Activated CD4-positive, alpha-beta memory T cell treated with anti-CD3 and anti-CD28 coated beads for 36 hours (primary cell): ENCODE measurements at regions not wholly inside any gene's neighbourhood (a gene's known extent, or its start where the extent isn't known, plus 50 kb on each side); places are given as distances from the start of the nearest gene placed in this dataset.
A peak's percentile ranks its signal among the peaks of the same experiment; 100 is the strongest.

ENCODE experiments used
- CTCF ChIA-PET: fragments of 350-600 bp; sonication (Branson Sonifier 250); formaldehyde crosslinking; loops from one replicate; lab custom pipeline; 2021; ENCODE audit warnings: antibody characterized with exemption, inconsistent platforms; lab: Charles Lee
- POLR2A ChIA-PET: fragments of 350-600 bp; sonication (Branson Sonifier 250); formaldehyde crosslinking; loops from one replicate; lab custom pipeline; 2021; ENCODE audit warnings: antibody characterized with exemption; lab: Charles Lee
- DNase-seq: peaks from one replicate; pipeline ENCODE4 v3.0.0-alpha.2; 2020
- H3K27ac Mint-ChIP-seq: one replicate; pipeline ENCODE4 v1.8.0; 2021; ENCODE audit warnings: mixed read lengths
- H3K27me3 Mint-ChIP-seq: one replicate; pipeline ENCODE4 v1.8.0; 2021; ENCODE audit warnings: mixed read lengths
- H3K36me3 Mint-ChIP-seq: one replicate; pipeline ENCODE4 v1.8.0; 2021; ENCODE audit warnings: mixed read lengths
- H3K4me1 Mint-ChIP-seq: one replicate; pipeline ENCODE4 v1.8.0; 2021; ENCODE audit warnings: low read depth, mixed read lengths
- H3K4me3 Mint-ChIP-seq: one replicate; pipeline ENCODE4 v1.8.0; 2021; ENCODE audit warnings: mild to moderate bottlenecking, mixed read lengths
- H3K9me3 Mint-ChIP-seq: one replicate; pipeline ENCODE4 v1.8.0; 2021; ENCODE audit warnings: mixed read lengths
- intact Hi-C: fragments of 100-400 bp; cut with micrococcal nuclease; formaldehyde crosslinking; loops from one replicate; pipeline ENCODE4 v1.15.1; 2023

GRCh38 chr5:141758310-141758998, 76.4 kb upstream of the ARAP3 start:
- CTCF ChIA-PET: interaction anchor here (1.5 to 1.6 kb wide), 3 partner anchors 56 to 119 kb away, joined by 3 to 6 read pairs (median 5); no protein-coding TSS in a partner anchor

GRCh38 chr5:141757402-141757801, 75.4 kb upstream of the ARAP3 start:
- intact Hi-C loops: no loop called here
- DNase-seq: no peak
- POLR2A ChIA-PET: no interaction called here
- H3K27me3 Mint-ChIP-seq: peaks cover 51% of the 10 kb centered on the region
- H3K4me3 Mint-ChIP-seq: no peak overlapping the region
- H3K4me1 Mint-ChIP-seq: peaks cover 5% of the 10 kb centered on the region
- H3K36me3 Mint-ChIP-seq: no peaks in the 10 kb centered on the region
- H3K9me3 Mint-ChIP-seq: no peaks in the 10 kb centered on the region
- CTCF ChIA-PET: interaction anchor here (1.5 to 1.6 kb wide), 3 partner anchors 57 to 120 kb away, joined by 3 to 6 read pairs (median 5); no protein-coding TSS in a partner anchor
- no peak overlapping the region for H3K27ac Mint-ChIP-seq

More at GRCh38 chr5:141758310-141758998, 76.4 kb upstream of the ARAP3 start:
- H3K4me3 Mint-ChIP-seq: no peak overlapping the region
- H3K36me3 Mint-ChIP-seq: no peaks in the 10 kb centered on the region
- peaks cover 49% of the 10 kb centered on the region for H3K27me3 Mint-ChIP-seq
- no peak for DNase-seq
- peaks cover 5% of the 10 kb centered on the region for H3K4me1 Mint-ChIP-seq
- no peak overlapping the region for H3K27ac Mint-ChIP-seq
- POLR2A ChIA-PET: no interaction called here
- H3K9me3 Mint-ChIP-seq: no peaks in the 10 kb centered on the region
- intact Hi-C loops: no loop called here

GRCh38 chr5:141756196-141756595, 74.2 kb upstream of the ARAP3 start:
- ChIA-PET CTCF (interaction anchor here (1.5 kb wide), 1 partner anchor 123 kb away, joined by 7 read pairs; no protein-coding TSS in a partner anchor), POLR2A (no interaction called here)
- no peaks in the 10 kb centered on the region for H3K36me3 Mint-ChIP-seq
- no peaks in the 10 kb centered on the region for H3K9me3 Mint-ChIP-seq
- no peak overlapping the region for H3K27ac Mint-ChIP-seq
- no peak for DNase-seq
- H3K27me3 Mint-ChIP-seq: peaks cover 54% of the 10 kb centered on the region
- peaks cover 5% of the 10 kb centered on the region for H3K4me1 Mint-ChIP-seq
- intact Hi-C loops: no loop called here
- H3K4me3 Mint-ChIP-seq: no peak overlapping the region

GRCh38 chr5:141753971-141754713, 72.1 kb upstream of the ARAP3 start:
- Mint-ChIP-seq H3K4me3 (no peak overlapping the region), H3K4me1 (peaks cover 5% of the 10 kb centered on the region), H3K36me3 (no peaks in the 10 kb centered on the region), H3K9me3 (no peaks in the 10 kb centered on the region), H3K27me3 (peaks cover 48% of the 10 kb centered on the region), H3K27ac (no peak overlapping the region)
- ChIA-PET CTCF (interaction anchor here (1.0 kb wide), 1 partner anchor 53 kb away, joined by 3 read pairs; no protein-coding TSS in a partner anchor), POLR2A (no interaction called here)
- intact Hi-C loops: no loop called here
- DNase-seq: peak; percentile 41

- ChIA-PET CTCF (interaction anchor here (1.0 kb wide), 1 partner anchor 126 kb away, joined by 3 read pairs; no protein-coding TSS in a partner anchor), POLR2A (no interaction called here)
- H3K4me3 Mint-ChIP-seq: no peak overlapping the region
- no peak for DNase-seq
- no peak overlapping the region for H3K27ac Mint-ChIP-seq
- no peaks in the 10 kb centered on the region for H3K36me3 Mint-ChIP-seq
- intact Hi-C loops: no loop called here
- no peaks in the 10 kb centered on the region for H3K9me3 Mint-ChIP-seq
- peaks cover 46% of the 10 kb centered on the region for H3K27me3 Mint-ChIP-seq
- peaks cover 3% of the 10 kb centered on the region for H3K4me1 Mint-ChIP-seq
Measured at GRCh38 chr5:141753143-141753970, 71.3 kb upstream of the ARAP3 start.

GRCh38 chr5:141747152-141748141, 65.4 kb upstream of the ARAP3 start:
- ChIA-PET CTCF (no interaction called here), POLR2A (no interaction called here)
- Mint-ChIP-seq H3K9me3 (no peaks in the 10 kb centered on the region), H3K4me3 (no peak overlapping the region), H3K4me1 (no peaks in the 10 kb centered on the region), H3K27me3 (peaks cover 25% of the 10 kb centered on the region), H3K36me3 (no peaks in the 10 kb centered on the region), H3K27ac (no peak overlapping the region)
- intact Hi-C loops: no loop called here
- DNase-seq: no peak

- no peaks in the 10 kb centered on the region for H3K9me3 Mint-ChIP-seq
- H3K36me3 Mint-ChIP-seq: no peaks in the 10 kb centered on the region
- DNase-seq: no peak
- intact Hi-C loops: no loop called here
- ChIA-PET CTCF (no interaction called here), POLR2A (no interaction called here)
- H3K27ac Mint-ChIP-seq: no peak overlapping the region
- H3K4me3 Mint-ChIP-seq: no peak overlapping the region
- peaks cover 20% of the 10 kb centered on the region for H3K27me3 Mint-ChIP-seq
- no peaks in the 10 kb centered on the region for H3K4me1 Mint-ChIP-seq
Measured at GRCh38 chr5:141746395-141746794, 64.4 kb upstream of the ARAP3 start.

GRCh38 chr5:141745390-141745789, 63.4 kb upstream of the ARAP3 start:
- no peak for DNase-seq
- no peak overlapping the region for H3K4me3 Mint-ChIP-seq
- CTCF ChIA-PET: no interaction called here
- H3K27me3 Mint-ChIP-seq: peaks cover 21% of the 10 kb centered on the region
- no peaks in the 10 kb centered on the region for H3K4me1 Mint-ChIP-seq
- H3K27ac Mint-ChIP-seq: no peak overlapping the region
- no peaks in the 10 kb centered on the region for H3K9me3 Mint-ChIP-seq
- no peaks in the 10 kb centered on the region for H3K36me3 Mint-ChIP-seq
- POLR2A ChIA-PET: no interaction called here
- intact Hi-C loops: no loop called here

GRCh38 chr5:141743866-141744272, 61.8 kb upstream of the ARAP3 start:
- Mint-ChIP-seq H3K4me1 (no peaks in the 10 kb centered on the region), H3K9me3 (no peaks in the 10 kb centered on the region), H3K27me3 (peaks cover 18% of the 10 kb centered on the region), H3K4me3 (no peak overlapping the region), H3K36me3 (no peaks in the 10 kb centered on the region), H3K27ac (no peak overlapping the region)
- ChIA-PET POLR2A (no interaction called here), CTCF (interaction anchor here (0.5 kb wide), 1 partner anchor 180 kb away, joined by 3 read pairs; the partner anchor contains the start of gene DELE1)
- intact Hi-C loops: no loop called here
- no peak for DNase-seq

GRCh38 chr5:141742866-141743851, 61.1 kb upstream of the ARAP3 start:
- ChIA-PET CTCF (interaction anchor here (0.5 kb wide), 1 partner anchor 180 kb away, joined by 3 read pairs; the partner anchor contains the start of gene DELE1), POLR2A (no interaction called here)
- intact Hi-C loops: no loop called here
- no peak overlapping the region for H3K27ac Mint-ChIP-seq
- peaks cover 21% of the 10 kb centered on the region for H3K27me3 Mint-ChIP-seq
- H3K4me3 Mint-ChIP-seq: no peak overlapping the region
- no peaks in the 10 kb centered on the region for H3K4me1 Mint-ChIP-seq
- no peaks in the 10 kb centered on the region for H3K36me3 Mint-ChIP-seq
- peak; percentile 40 for DNase-seq
- no peaks in the 10 kb centered on the region for H3K9me3 Mint-ChIP-seq
